Heart left ventricle (tissue), 13 donors: ENCODE measurements at regions not wholly inside any gene's neighbourhood (a gene's known extent, or its start where the extent isn't known, plus 50 kb on each side); places are given as distances from the start of the nearest gene placed in this dataset.

Source experiments
- CTCF ChIP-seq, 12 donors: fragments of 200-600 bp; sonication (generic) in 4 of 12; IDR thresholded peaks; one replicate each; pipeline versions ENCODE4 v1.5.0 to v1.8.0; 2018 to 2022; ENCODE audit warnings: antibody characterized with exemption in 12 of 12, mild to moderate bottlenecking in 5 of 12
- POLR2A ChIP-seq, 2 donors: fragments of 450-650 bp; IDR thresholded peaks; one replicate each; pipeline ENCODE4 v1.6.1; 2017; ENCODE audit warnings: antibody characterized with exemption in 2 of 2, mild to moderate bottlenecking in 2 of 2, moderate library complexity in 2 of 2
- donor health status: ischemic (EF 13 %, LVEDD 7.1; RV severe dilation, severe dysfunction).
- donor health status: DM: no; HTN: yes; CAD: no.
- donor health status: DM: no; HTN: no; CAD: no.
- donor health status: ischemic (EF 25% LVEDD 6.9; RV normal size, moderate dysfunction).
- donor health status: ischemic (EF 25% LVEDD 5.7; RV mildly dilated, moderate dysfunction).
- donor health status: ischemic (EF 35%, LVEDD 5.7; RV mildly dilated, moderate dysfunction).
- donor health status: nonischemic (EF 11% LVEDD 7.7; RV severe dilation, severe dysfunction).
- donor health status: DM: yes; HTN: yes; CAD: no.
- donor health status: PGD.
- donor health status: ischemic (EF 29% LVEDD 5.4; RV normal size, mild dysfunction).
- donor health status: nonischemic (EF 23%, LVEDD 6.1; RV moderate dilation, normal function).

- TF ChIP-seq CTCF (IDR thresholded peaks at IDR 0.05) (peak in 6 of 12 donors; percentile 9 to 28 (median 14)), POLR2A (IDR thresholded peaks at IDR 0.05) (no peak)
Measured at GRCh38 chr14:104293851-104294627, 155.7 kb downstream of the KIF26A start.
